ENCODE measurements at regions not wholly inside any gene's neighbourhood (a gene's known extent, or its start where the extent isn't known, plus 50 kb on each side); places are given as distances from the start of the nearest gene placed in this dataset.

GRCh38 chr19:28454083-28454482, 758.9 kb downstream of the UQCRFS1 start:
- H3K4me1 Mint-ChIP-seq (ENCODE audit: insufficient read depth, unreplicated experiment), result no peaks in the 10 kb centered on the region
- H3K4me3 Mint-ChIP-seq (ENCODE audit: unreplicated experiment), result no peak overlapping the region
- no peak for TF ChIP-seq CTCF (IDR thresholded peaks at IDR 0.05; ENCODE audit: unreplicated experiment)
- no peaks in the 10 kb centered on the region for H3K27me3 Mint-ChIP-seq (ENCODE audit: insufficient read depth, unreplicated experiment)
- intact Hi-C loops (cut with micrococcal nuclease), result no loop called here
- no peak for DNase-seq (ENCODE audit: unreplicated experiment)
- ChIA-PET POLR2A (no interaction called here), CTCF (no interaction called here)
- peaks cover 38% of the 10 kb centered on the region for H3K9me3 Mint-ChIP-seq (ENCODE audit: unreplicated experiment)
- H3K36me3 Mint-ChIP-seq (ENCODE audit: insufficient read depth, unreplicated experiment), result no peaks in the 10 kb centered on the region
- no peak overlapping the region for H3K27ac Mint-ChIP-seq (ENCODE audit: low read depth, unreplicated experiment)
- BruUV-seq (replicated peaks), result no TSS peak

- no peaks in the 10 kb centered on the region for H3K36me3 Mint-ChIP-seq (ENCODE audit: insufficient read depth, unreplicated experiment)
- CTCF ChIA-PET, result no interaction called here
- no peak overlapping the region for H3K27ac Mint-ChIP-seq (ENCODE audit: low read depth, unreplicated experiment)
Observed at GRCh38 chr19:28453420-28453819, 759.5 kb downstream of the UQCRFS1 start.

GRCh38 chr19:28449803-28450202, 763.1 kb downstream of the UQCRFS1 start:
- no peak for TF ChIP-seq CTCF (IDR thresholded peaks at IDR 0.05; ENCODE audit: unreplicated experiment)
- no peaks in the 10 kb centered on the region for H3K4me1 Mint-ChIP-seq (ENCODE audit: insufficient read depth, unreplicated experiment)
- H3K9me3 Mint-ChIP-seq (ENCODE audit: unreplicated experiment), result peaks cover 33% of the 10 kb centered on the region
- BruUV-seq (replicated peaks), result no TSS peak
- H3K4me3 Mint-ChIP-seq (ENCODE audit: unreplicated experiment), result no peak overlapping the region
- no peak overlapping the region for H3K27ac Mint-ChIP-seq (ENCODE audit: low read depth, unreplicated experiment)
- ChIA-PET CTCF (no interaction called here), POLR2A (no interaction called here)
- no peaks in the 10 kb centered on the region for H3K27me3 Mint-ChIP-seq (ENCODE audit: insufficient read depth, unreplicated experiment)
- H3K36me3 Mint-ChIP-seq (ENCODE audit: insufficient read depth, unreplicated experiment), result no peaks in the 10 kb centered on the region
- DNase-seq (ENCODE audit: unreplicated experiment), result no peak
- intact Hi-C loops (cut with micrococcal nuclease), result no loop called here

More at GRCh38 chr19:28453420-28453819, 759.5 kb downstream of the UQCRFS1 start:
- BruUV-seq (replicated peaks), result no TSS peak
- H3K4me3 Mint-ChIP-seq (ENCODE audit: unreplicated experiment), result no peak overlapping the region
- peaks cover 31% of the 10 kb centered on the region for H3K9me3 Mint-ChIP-seq (ENCODE audit: unreplicated experiment)
- no peaks in the 10 kb centered on the region for H3K27me3 Mint-ChIP-seq (ENCODE audit: insufficient read depth, unreplicated experiment)
- POLR2A ChIA-PET, result no interaction called here
- no peak for DNase-seq (ENCODE audit: unreplicated experiment)
- TF ChIP-seq CTCF (IDR thresholded peaks at IDR 0.05; ENCODE audit: unreplicated experiment), result no peak
- no peaks in the 10 kb centered on the region for H3K4me1 Mint-ChIP-seq (ENCODE audit: insufficient read depth, unreplicated experiment)
- intact Hi-C loops (cut with micrococcal nuclease), result no loop called here

- no TSS peak for BruUV-seq (replicated peaks)
- H3K4me3 Mint-ChIP-seq (ENCODE audit: unreplicated experiment), result no peak overlapping the region
- CTCF ChIA-PET, result no interaction called here
Observed at GRCh38 chr19:28446511-28446910, 766.4 kb downstream of the UQCRFS1 start.

More at GRCh38 chr19:28446511-28446910, 766.4 kb downstream of the UQCRFS1 start:
- TF ChIP-seq CTCF (IDR thresholded peaks at IDR 0.05; ENCODE audit: unreplicated experiment), result no peak
- H3K27me3 Mint-ChIP-seq (ENCODE audit: insufficient read depth, unreplicated experiment), result no peaks in the 10 kb centered on the region
- DNase-seq (ENCODE audit: unreplicated experiment), result no peak
- no peaks in the 10 kb centered on the region for H3K4me1 Mint-ChIP-seq (ENCODE audit: insufficient read depth, unreplicated experiment)
- peaks cover 45% of the 10 kb centered on the region for H3K9me3 Mint-ChIP-seq (ENCODE audit: unreplicated experiment)
- H3K27ac Mint-ChIP-seq (ENCODE audit: low read depth, unreplicated experiment), result no peak overlapping the region
- POLR2A ChIA-PET, result no interaction called here
- H3K36me3 Mint-ChIP-seq (ENCODE audit: insufficient read depth, unreplicated experiment), result no peaks in the 10 kb centered on the region
- intact Hi-C loops (cut with micrococcal nuclease), result no loop called here
